Glutamatergic neuron (in vitro differentiated cells): ENCODE measurements at regions not wholly inside any gene's neighbourhood (a gene's known extent, or its start where the extent isn't known, plus 50 kb on each side); places are given as distances from the start of the nearest gene placed in this dataset.

Experiments used
- DNase-seq: peaks from one replicate; pipeline ENCODE4 v3.0.0; 2022
- H3K27ac Mint-ChIP-seq: one replicate; pipeline ENCODE4 v1.8.0; 2020; ENCODE audit warnings: mild to moderate bottlenecking, mixed read lengths, inconsistent platforms; ENCODE audit not compliant: unreplicated experiment
- H3K27me3 Mint-ChIP-seq: one replicate; pipeline ENCODE4 v1.8.0; 2020; ENCODE audit warnings: mild to moderate bottlenecking, moderate library complexity, mixed read lengths, inconsistent platforms; ENCODE audit not compliant: unreplicated experiment
- H3K36me3 Mint-ChIP-seq: one replicate; pipeline ENCODE4 v1.8.0; 2020; ENCODE audit warnings: mild to moderate bottlenecking, mixed read lengths, inconsistent platforms; ENCODE audit not compliant: unreplicated experiment
- H3K4me1 Mint-ChIP-seq: one replicate; pipeline ENCODE4 v1.8.0; 2020; ENCODE audit warnings: mild to moderate bottlenecking, low read depth, mixed read lengths, inconsistent platforms; ENCODE audit not compliant: unreplicated experiment
- H3K4me3 Mint-ChIP-seq: one replicate; pipeline ENCODE4 v1.8.0; 2020; ENCODE audit warnings: mild to moderate bottlenecking, mixed read lengths, inconsistent platforms; ENCODE audit not compliant: unreplicated experiment
- H3K9me3 Mint-ChIP-seq: one replicate; pipeline ENCODE4 v1.8.0; 2020; ENCODE audit warnings: mild to moderate bottlenecking, moderate library complexity, mixed read lengths, inconsistent platforms; ENCODE audit not compliant: unreplicated experiment
- CTCF ChIP-seq: fragments of 200-600 bp; sonication (generic); IDR thresholded peaks from one replicate; pipeline ENCODE4 v1.5.0; 2021; ENCODE audit not compliant: partially characterized antibody, unreplicated experiment

GRCh38 chr2:18762667-18763066 is 173.3 kb upstream of the NT5C1B start:
- no peak for DNase-seq
- Mint-ChIP-seq H3K27me3 (no peaks in the 10 kb centered on the region), H3K4me1 (no peaks in the 10 kb centered on the region), H3K36me3 (no peaks in the 10 kb centered on the region), H3K9me3 (no peaks in the 10 kb centered on the region), H3K27ac (no peak overlapping the region), H3K4me3 (no peak overlapping the region)
- no peak for TF ChIP-seq CTCF

- H3K9me3 Mint-ChIP-seq, result no peaks in the 10 kb centered on the region
- no peaks in the 10 kb centered on the region for H3K36me3 Mint-ChIP-seq
- no peak for DNase-seq
- no peaks in the 10 kb centered on the region for H3K27me3 Mint-ChIP-seq
- H3K4me3 Mint-ChIP-seq, result no peak overlapping the region
- TF ChIP-seq CTCF, result no peak
- H3K4me1 Mint-ChIP-seq, result no peaks in the 10 kb centered on the region
- H3K27ac Mint-ChIP-seq, result no peak overlapping the region
These were observed 164.9 kb upstream of the NT5C1B start for GRCh38 chr2:18754286-18754685.

GRCh38 chr2:18753722-18754121 is 164.4 kb upstream of the NT5C1B start:
- no peaks in the 10 kb centered on the region for H3K27me3 Mint-ChIP-seq
- no peak overlapping the region for H3K4me3 Mint-ChIP-seq
- H3K36me3 Mint-ChIP-seq, result no peaks in the 10 kb centered on the region
- H3K4me1 Mint-ChIP-seq, result no peaks in the 10 kb centered on the region
- no peak for TF ChIP-seq CTCF
- DNase-seq, result no peak
- H3K9me3 Mint-ChIP-seq, result no peaks in the 10 kb centered on the region
- no peak overlapping the region for H3K27ac Mint-ChIP-seq

GRCh38 chr2:18752667-18753422 is 163.5 kb upstream of the NT5C1B start:
- Mint-ChIP-seq H3K27ac (no peak overlapping the region), H3K36me3 (no peaks in the 10 kb centered on the region), H3K27me3 (no peaks in the 10 kb centered on the region)

More at GRCh38 chr2:18752667-18753422, 163.5 kb upstream of the NT5C1B start:
- no peaks in the 10 kb centered on the region for H3K4me1 Mint-ChIP-seq
- no peak for DNase-seq
- no peak for TF ChIP-seq CTCF
- no peak overlapping the region for H3K4me3 Mint-ChIP-seq
- no peaks in the 10 kb centered on the region for H3K9me3 Mint-ChIP-seq
